Fibroblast of the aortic adventitia (primary cell): ENCODE measurements at regions not wholly inside any gene's neighbourhood (a gene's known extent, or its start where the extent isn't known, plus 50 kb on each side); places are given as distances from the start of the nearest gene placed in this dataset.

Experiments used
- DNase-seq: peaks from one replicate; pipeline ENCODE4 v3.0.0-alpha.2; 2010; ENCODE audit warnings: low read depth
- H3K4me3 ChIP-seq: 2 replicates; pipeline ENCODE4 v1.5.1; 2011; ENCODE audit warnings: low read depth, mild to moderate bottlenecking, control low read depth, low read length, moderate library complexity
- TF ChIP-seq, protein P1 (sequence below): IDR thresholded peaks from 2 replicates; pipeline ENCODE4 v1.5.1; 2011; ENCODE audit warnings: mild to moderate bottlenecking, low read length, control low read depth, inconsistent platforms; ENCODE audit not compliant: insufficient read depth

DNA sequence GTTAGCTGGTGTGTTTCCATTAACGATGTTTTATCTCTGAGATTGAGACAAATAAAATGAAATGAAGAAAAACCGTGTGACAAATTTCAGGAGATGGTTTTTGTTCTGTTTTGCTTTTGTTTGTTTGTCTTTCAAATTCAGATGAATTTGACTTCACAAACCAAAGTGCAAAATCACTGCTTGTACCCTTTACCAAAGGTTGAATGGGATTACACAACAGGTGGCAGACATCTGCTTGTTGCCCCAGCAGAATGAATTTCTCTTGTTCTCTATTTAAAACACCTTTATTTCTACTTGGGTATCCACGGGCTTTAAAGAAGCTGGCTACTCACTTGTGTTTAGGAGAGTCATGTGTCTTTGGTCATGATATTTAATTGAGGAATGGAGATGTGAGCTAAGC lies 239.7 kb upstream of the CLNK start:
- H3K4me3 ChIP-seq: no peak overlapping the region
- TF ChIP-seq, protein P1, sequence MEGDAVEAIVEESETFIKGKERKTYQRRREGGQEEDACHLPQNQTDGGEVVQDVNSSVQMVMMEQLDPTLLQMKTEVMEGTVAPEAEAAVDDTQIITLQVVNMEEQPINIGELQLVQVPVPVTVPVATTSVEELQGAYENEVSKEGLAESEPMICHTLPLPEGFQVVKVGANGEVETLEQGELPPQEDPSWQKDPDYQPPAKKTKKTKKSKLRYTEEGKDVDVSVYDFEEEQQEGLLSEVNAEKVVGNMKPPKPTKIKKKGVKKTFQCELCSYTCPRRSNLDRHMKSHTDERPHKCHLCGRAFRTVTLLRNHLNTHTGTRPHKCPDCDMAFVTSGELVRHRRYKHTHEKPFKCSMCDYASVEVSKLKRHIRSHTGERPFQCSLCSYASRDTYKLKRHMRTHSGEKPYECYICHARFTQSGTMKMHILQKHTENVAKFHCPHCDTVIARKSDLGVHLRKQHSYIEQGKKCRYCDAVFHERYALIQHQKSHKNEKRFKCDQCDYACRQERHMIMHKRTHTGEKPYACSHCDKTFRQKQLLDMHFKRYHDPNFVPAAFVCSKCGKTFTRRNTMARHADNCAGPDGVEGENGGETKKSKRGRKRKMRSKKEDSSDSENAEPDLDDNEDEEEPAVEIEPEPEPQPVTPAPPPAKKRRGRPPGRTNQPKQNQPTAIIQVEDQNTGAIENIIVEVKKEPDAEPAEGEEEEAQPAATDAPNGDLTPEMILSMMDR: no peak
- no peak for DNase-seq

DNA sequence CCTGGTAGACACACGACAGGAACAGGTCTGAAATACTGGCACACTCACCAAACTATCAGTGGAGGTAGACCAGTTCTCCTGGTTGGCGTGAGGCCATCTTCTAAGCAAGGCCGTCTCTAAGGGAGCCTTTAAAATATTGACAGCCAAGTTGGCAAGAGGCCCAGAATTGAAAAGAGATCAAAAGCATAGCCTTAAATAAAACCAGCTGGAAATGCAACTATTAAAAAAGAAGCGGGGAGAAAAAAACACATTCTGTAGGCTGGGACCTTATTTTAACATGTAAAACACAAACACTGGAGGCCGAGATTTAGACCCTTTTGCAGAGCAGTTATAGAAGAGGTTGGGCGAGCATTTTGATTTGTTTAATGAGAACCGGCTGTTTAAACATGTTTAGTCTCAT lies 233.0 kb upstream of the CLNK start:
- TF ChIP-seq, protein P1: no peak
- DNase-seq: no peak
- H3K4me3 ChIP-seq: no peak overlapping the region

DNA sequence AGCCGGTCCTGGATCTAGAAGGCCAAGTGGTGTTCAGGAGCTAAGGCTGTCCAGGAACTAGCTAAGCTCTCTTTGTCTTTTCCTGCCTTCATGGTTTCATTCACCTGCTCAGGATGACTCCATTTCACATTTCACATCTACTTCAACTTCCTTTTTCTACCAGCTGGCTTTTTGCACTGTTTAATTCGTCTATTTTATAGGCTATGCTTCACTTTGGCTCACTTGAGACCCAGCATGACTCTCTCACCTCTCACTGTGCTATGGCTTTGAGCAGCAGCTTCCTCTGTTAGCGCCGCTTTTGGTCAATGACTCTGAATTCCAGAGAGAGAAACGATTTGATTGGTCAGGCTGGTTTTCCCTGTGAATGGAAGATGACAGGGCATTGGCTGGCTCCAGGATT lies 213.5 kb upstream of the CLNK start:
- DNase-seq: no peak
- TF ChIP-seq, protein P1: no peak
- H3K4me3 ChIP-seq: no peak overlapping the region

DNA sequence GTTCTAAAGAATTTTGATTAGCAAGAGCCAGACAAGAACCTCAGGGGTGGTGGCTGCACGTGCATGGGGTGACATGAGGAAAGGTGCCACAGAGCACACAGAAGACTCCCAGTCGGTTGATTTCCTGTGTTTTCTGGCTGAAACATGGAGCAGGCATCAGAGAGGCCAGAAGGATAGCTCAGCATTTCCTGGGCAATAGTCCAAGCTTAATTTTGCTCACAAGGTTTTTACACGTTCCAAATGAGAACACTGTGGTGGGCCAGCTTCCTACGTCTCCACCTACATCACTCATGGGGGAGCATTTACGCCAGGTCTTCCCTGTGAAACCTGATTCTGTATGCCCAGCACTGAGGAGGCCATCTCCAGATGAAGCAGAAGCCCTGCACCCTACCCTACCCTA lies 212.5 kb upstream of the CLNK start:
- TF ChIP-seq, protein P1: no peak
- DNase-seq: no peak
- no peak overlapping the region for H3K4me3 ChIP-seq

DNA sequence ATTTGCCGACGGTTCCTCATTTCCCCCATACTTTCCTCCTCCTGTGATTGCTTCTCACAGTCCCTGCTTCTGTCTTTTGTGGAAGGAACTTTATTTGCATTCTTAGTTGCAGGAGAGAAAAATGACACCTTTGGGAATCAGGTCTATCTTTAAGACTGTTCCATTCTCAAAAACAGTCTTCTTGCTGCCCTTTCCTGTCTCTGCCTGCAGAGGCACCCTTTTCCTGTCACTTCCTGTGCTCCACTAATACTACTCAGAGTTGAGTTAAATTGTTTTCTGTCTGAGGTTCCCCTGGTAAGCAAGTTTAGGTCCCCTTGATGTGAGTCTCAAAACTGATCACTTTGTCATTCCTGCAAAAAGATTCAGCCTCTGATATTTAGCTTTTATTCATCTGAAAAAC lies 208.8 kb upstream of the CLNK start:
- peak; percentile 9 for DNase-seq
- no peak overlapping the region for H3K4me3 ChIP-seq
- TF ChIP-seq, protein P1: peak; percentile 54

DNA sequence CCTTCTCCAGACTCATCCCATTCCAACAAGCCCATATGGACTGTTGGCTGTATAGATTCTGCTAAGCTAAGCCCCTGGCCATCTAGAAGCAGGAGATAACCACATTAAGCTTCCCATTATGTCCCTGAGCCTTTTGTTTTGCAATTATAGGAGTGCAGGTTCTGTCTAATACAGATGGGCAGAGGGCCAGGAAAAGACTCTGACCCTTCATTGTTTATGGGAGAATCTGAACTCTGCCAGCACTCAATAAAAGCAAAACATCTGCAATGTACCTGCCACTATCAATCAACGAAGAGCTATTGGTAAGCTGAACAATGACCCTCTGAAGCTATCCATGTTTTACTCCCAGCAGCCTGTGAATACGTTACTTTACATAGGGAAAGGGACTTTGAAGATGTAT lies 207.3 kb upstream of the CLNK start:
- no peak for DNase-seq
- TF ChIP-seq, protein P1: no peak
- no peak overlapping the region for H3K4me3 ChIP-seq

DNA sequence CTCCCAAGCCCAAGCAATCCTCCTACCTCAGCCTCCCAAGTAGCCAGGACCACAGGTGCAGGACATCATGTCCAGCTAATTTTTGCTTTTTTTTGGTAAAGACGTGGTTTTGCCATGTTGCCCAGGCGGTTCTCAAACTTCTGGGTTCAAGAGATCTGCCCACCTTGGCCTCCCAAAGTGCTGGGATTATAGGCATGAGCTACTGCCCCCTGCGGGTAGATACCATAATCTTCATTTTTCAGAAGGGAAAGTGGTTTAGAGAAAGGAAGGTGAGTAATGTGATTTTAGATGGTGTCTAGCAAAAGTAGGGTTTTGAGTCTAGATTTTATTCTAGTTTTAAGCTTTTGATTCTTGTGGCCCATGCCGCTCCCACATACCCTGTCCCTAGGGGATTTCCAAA lies 205.3 kb upstream of the CLNK start:
- TF ChIP-seq, protein P1: no peak
- H3K4me3 ChIP-seq: no peak overlapping the region
- no peak for DNase-seq
